Esophagus squamous epithelium (tissue), 4 donors: ENCODE measurements at regions not wholly inside any gene's neighbourhood (a gene's known extent, or its start where the extent isn't known, plus 50 kb on each side); places are given as distances from the start of the nearest gene placed in this dataset.

Experiments
- CTCF ChIP-seq, 6 experiments: fragments of 450-650 bp in 4 of 6; fragments of 200-600 bp in 2 of 6; sonication (generic) in 2 of 6; IDR thresholded peaks; one replicate each; pipeline ENCODE4 v1.5.1; 2016 to 2019; ENCODE audit warnings: antibody characterized with exemption in 6 of 6, mild to moderate bottlenecking in 4 of 6, moderate library complexity in 4 of 6
- POLR2A ChIP-seq, 4 donors: fragments of 450-650 bp; IDR thresholded peaks; one replicate each; pipeline ENCODE4 v1.6.1; 2017; ENCODE audit warnings: antibody characterized with exemption in 4 of 4, mild to moderate bottlenecking in 4 of 4, moderate library complexity in 3 of 4

GRCh38 chr5:125974679-125975078 lies 448.5 kb upstream of the GRAMD2B start:
- no peak for TF ChIP-seq POLR2A (IDR thresholded peaks at IDR 0.05)
- TF ChIP-seq CTCF (IDR thresholded peaks at IDR 0.05) = no peak
